ENCODE measurements at regions not wholly inside any gene's neighbourhood (a gene's known extent, or its start where the extent isn't known, plus 50 kb on each side); places are given as distances from the start of the nearest gene placed in this dataset.
"Not testable (repeated sequence)": the region's sequence is repeated elsewhere in the genome, so short reads cannot be mapped to it uniquely, and the experiment has no call there.

DNA sequence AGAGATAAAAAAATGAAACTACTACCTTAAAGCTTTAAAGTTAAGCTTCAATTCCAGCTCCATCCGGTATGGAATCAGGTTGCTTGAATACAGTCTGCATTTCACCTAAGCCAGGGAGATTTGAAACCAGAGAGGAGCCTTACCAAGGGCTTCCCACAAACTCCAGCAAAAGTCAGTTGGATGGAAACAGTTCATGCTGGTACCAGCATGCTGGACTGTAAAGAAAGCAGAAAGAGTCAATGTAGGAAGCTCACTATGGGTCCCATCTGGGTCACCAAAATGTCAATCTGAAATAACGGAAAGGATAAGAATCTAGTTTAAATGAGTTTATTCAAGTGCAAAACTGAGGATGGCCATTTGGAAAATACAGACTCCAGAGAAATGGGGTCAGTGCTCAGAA lies 65.3 kb downstream of the CDO1 start:
- CTCF ChIA-PET, result interaction anchor here (0.6 to 1.2 kb wide), 2 partner anchors 21 to 442 kb away, joined by 3 read pairs; no protein-coding TSS in a partner anchor
- Histone ChIP-seq H3K4me1 (no peaks in the 10 kb centered on the region), H3K4me3 (no peak overlapping the region), H3K4me2 (no peak overlapping the region), H3K9me3 (no peaks in the 10 kb centered on the region), H3K27ac (no peak overlapping the region)
- TF ChIP-seq CBX2 (IDR thresholded peaks at IDR 0.05; ENCODE audit: borderline replicate concordance, low read depth) (no peak), ZSCAN20 (CRISPR knock-in tag; IDR thresholded peaks at IDR 0.05) (no peak), HDAC2 (IDR thresholded peaks at IDR 0.05) (no peak), ZNF302 (CRISPR knock-in tag; IDR thresholded peaks at IDR 0.05) (no peak), SMC3 (IDR thresholded peaks at IDR 0.05) (no peak), HOXA7 (CRISPR knock-in tag; IDR thresholded peaks at IDR 0.05) (no peak), NFE2L2 (conservative IDR thresholded peaks at IDR 0.05; ENCODE audit: low read length) (no peak), MAFK (IDR thresholded peaks at IDR 0.05; ENCODE audit: partially characterized antibody) (no peak), NPAS2 (CRISPR knock-in tag; IDR thresholded peaks at IDR 0.05; ENCODE audit: borderline replicate concordance) (no peak), BHLHE40 (IDR thresholded peaks at IDR 0.05; ENCODE audit: low read depth, low read length) (no peak), JUN (IDR thresholded peaks at IDR 0.05) (no peak)
- TF ChIP-seq, protein P1, sequence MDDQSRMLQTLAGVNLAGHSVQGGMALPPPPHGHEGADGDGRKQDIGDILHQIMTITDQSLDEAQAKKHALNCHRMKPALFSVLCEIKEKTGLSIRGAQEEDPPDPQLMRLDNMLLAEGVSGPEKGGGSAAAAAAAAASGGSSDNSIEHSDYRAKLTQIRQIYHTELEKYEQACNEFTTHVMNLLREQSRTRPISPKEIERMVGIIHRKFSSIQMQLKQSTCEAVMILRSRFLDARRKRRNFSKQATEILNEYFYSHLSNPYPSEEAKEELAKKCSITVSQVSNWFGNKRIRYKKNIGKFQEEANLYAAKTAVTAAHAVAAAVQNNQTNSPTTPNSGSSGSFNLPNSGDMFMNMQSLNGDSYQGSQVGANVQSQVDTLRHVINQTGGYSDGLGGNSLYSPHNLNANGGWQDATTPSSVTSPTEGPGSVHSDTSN (IDR thresholded peaks at IDR 0.05), result no peak
- TF ChIP-seq, protein P2, sequence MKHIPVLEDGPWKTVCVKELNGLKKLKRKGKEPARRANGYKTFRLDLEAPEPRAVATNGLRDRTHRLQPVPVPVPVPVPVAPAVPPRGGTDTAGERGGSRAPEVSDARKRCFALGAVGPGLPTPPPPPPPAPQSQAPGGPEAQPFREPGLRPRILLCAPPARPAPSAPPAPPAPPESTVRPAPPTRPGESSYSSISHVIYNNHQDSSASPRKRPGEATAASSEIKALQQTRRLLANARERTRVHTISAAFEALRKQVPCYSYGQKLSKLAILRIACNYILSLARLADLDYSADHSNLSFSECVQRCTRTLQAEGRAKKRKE (CRISPR knock-in tag; IDR thresholded peaks at IDR 0.05; ENCODE audit: low read depth), result no peak
- DNase-seq (ENCODE audit: low read depth in 1 of 2, low spot score in 1 of 2) (no peak), FAIRE-seq (no peak), ATAC-seq (no peak)
- WGBS (ENCODE audit: missing lambda C conversion rate), result 34% methylated on average over 2 of the region's 2 CpGs
- POLR2A ChIA-PET, result no interaction called here

DNA sequence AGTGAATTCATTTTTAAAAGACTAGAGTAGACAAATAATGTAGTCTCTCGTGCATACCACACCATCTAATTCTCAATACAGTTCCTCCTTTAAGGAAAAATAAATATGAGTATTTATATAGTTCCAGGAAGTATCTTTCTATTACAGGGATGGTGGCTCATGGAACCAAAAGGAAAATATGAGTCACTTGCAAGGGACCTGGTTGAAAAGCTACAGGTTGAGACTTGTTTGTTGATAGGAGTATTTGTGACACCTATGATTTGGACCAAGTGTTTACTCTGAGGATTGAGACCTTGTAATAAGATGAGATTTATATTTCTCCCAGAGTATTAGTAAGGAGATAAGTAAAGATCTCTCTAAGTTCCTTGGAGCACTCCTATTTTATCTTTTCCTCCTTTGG lies 67.4 kb downstream of the CDO1 start:
- Histone ChIP-seq H3K4me2 (no peak overlapping the region), H3K4me1 (no peaks in the 10 kb centered on the region), H3K9me3 (no peaks in the 10 kb centered on the region), H3K27ac (no peak overlapping the region), H3K4me3 (no peak overlapping the region)
- TF ChIP-seq, protein P3, sequence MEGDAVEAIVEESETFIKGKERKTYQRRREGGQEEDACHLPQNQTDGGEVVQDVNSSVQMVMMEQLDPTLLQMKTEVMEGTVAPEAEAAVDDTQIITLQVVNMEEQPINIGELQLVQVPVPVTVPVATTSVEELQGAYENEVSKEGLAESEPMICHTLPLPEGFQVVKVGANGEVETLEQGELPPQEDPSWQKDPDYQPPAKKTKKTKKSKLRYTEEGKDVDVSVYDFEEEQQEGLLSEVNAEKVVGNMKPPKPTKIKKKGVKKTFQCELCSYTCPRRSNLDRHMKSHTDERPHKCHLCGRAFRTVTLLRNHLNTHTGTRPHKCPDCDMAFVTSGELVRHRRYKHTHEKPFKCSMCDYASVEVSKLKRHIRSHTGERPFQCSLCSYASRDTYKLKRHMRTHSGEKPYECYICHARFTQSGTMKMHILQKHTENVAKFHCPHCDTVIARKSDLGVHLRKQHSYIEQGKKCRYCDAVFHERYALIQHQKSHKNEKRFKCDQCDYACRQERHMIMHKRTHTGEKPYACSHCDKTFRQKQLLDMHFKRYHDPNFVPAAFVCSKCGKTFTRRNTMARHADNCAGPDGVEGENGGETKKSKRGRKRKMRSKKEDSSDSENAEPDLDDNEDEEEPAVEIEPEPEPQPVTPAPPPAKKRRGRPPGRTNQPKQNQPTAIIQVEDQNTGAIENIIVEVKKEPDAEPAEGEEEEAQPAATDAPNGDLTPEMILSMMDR (IDR thresholded peaks at IDR 0.05), result no peak
- TF ChIP-seq HOXB13 (CRISPR knock-in tag; IDR thresholded peaks at IDR 0.05; ENCODE audit: low read depth), result no peak
- no peak for TF ChIP-seq MAZ (IDR thresholded peaks at IDR 0.05; ENCODE audit: borderline replicate concordance, low read depth, low read length)
- no peak for TF ChIP-seq CBX2 (IDR thresholded peaks at IDR 0.05; ENCODE audit: borderline replicate concordance, low read depth)
- TF ChIP-seq POLR2AphosphoS2 (conservative IDR thresholded peaks at IDR 0.05; ENCODE audit: low read length), result no peak
- no peak for TF ChIP-seq RAD21 (conservative IDR thresholded peaks at IDR 0.05 in 1 of 2, IDR thresholded peaks at IDR 0.05 in 1 of 2)
- no peak for TF ChIP-seq TP53 (CRISPR knock-in tag; IDR thresholded peaks at IDR 0.05)
- no peak for TF ChIP-seq ESRRA (IDR thresholded peaks at IDR 0.05; ENCODE audit: borderline replicate concordance, low read length)
- no peak for TF ChIP-seq NPAS2 (CRISPR knock-in tag; IDR thresholded peaks at IDR 0.05; ENCODE audit: borderline replicate concordance)
- no peak for TF ChIP-seq CHD4 (IDR thresholded peaks at IDR 0.05; ENCODE audit: borderline replicate concordance)
- TF ChIP-seq MAFK (IDR thresholded peaks at IDR 0.05; ENCODE audit: partially characterized antibody), result no peak
- TF ChIP-seq NR3C1 (IDR thresholded peaks at IDR 0.05), result no peak
- TF ChIP-seq NFE2L2 (conservative IDR thresholded peaks at IDR 0.05; ENCODE audit: low read length), result no peak
- CTCF ChIA-PET, result no interaction called here
- DNase-seq (ENCODE audit: low read depth in 1 of 2, low spot score in 1 of 2) (peak in 1 of 2 experiments; percentile 11), ATAC-seq (no peak), FAIRE-seq (no peak)
- POLR2A ChIA-PET, result no interaction called here
- WGBS (ENCODE audit: missing lambda C conversion rate), result 0% methylated on average over 1 of the region's 1 CpG

DNA sequence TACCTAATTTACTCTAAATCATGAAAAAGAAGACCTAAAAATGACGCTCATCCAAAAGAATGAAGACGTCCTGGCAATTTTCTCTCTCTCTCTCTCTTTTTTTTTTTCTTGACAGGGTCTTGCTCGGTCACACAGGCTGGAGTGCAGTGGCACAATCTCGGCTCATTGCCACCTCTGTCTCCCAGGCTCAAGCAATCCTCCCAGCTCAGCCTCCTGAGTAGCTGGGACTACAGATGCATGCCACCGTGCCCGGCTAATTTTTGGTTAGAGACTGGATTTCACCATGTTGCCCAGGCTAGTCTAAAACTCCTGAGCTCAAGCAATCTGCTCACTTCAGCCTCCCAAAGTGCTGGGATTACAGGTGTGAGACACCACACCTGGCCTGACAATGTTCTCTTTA lies 77.2 kb downstream of the CDO1 start:
- H3K4me2 ChIP-seq; ATAC-seq; H3K27ac ChIP-seq; H3K4me3 ChIP-seq; DNase-seq (ENCODE audit: low read depth in 1 of 2, low spot score in 1 of 2); CTCF ChIA-PET; H3K9me3 ChIP-seq; H3K4me1 ChIP-seq; POLR2A ChIA-PET; FAIRE-seq: not testable (repeated sequence)
- 18% methylated on average over 6 of the region's 6 CpGs for WGBS (ENCODE audit: missing lambda C conversion rate)
